ENCODE measurements at regions not wholly inside any gene's neighbourhood (a gene's known extent, or its start where the extent isn't known, plus 50 kb on each side); places are given as distances from the start of the nearest gene placed in this dataset.

DNA sequence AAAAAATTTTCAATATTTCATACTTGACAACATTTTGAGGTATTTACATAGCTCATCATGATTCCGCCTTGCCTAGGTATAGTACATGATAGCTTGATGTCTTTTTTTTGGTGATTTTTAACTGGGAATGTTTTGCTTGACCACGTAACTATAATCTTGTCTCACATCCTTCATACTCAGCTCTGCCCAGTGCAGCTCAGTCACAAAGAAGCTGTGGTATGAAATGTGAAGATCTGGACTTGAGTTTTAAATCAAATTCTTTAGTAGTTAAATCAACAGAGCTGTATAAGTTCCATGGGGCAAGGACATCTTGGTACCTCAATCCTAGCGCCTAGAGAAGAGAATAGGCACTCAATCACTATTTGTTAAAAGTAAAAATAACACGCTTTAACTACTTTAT, 276.3 kb upstream of the DKK2 start:
- DNase-seq: no peak

- DNase-seq: no peak
Measured at GRCh38 chr4:107304699-107305286, 268.7 kb upstream of the DKK2 start.

DNA sequence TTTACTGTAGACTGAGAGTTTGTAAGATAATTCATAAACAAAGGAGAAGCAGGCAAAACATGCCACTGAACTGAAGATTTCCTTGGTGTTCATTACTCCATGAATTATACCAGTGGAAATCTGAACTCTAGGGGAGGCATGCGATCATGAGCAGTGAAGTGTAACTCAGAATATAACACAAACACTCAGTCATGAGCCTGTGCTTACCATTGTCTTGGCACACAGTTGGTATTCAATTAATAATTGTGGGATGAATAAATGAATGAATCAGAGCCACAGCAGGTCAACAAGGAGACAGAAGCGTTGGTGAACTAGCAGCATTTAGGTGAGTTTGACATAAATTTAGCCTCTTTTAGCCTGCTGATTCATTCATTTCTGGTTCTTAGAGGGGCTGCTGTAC, 263.5 kb upstream of the DKK2 start:
- no peak for DNase-seq

- no peak for DNase-seq
Measured at GRCh38 chr4:107292979-107293378, 256.9 kb upstream of the DKK2 start.

DNA sequence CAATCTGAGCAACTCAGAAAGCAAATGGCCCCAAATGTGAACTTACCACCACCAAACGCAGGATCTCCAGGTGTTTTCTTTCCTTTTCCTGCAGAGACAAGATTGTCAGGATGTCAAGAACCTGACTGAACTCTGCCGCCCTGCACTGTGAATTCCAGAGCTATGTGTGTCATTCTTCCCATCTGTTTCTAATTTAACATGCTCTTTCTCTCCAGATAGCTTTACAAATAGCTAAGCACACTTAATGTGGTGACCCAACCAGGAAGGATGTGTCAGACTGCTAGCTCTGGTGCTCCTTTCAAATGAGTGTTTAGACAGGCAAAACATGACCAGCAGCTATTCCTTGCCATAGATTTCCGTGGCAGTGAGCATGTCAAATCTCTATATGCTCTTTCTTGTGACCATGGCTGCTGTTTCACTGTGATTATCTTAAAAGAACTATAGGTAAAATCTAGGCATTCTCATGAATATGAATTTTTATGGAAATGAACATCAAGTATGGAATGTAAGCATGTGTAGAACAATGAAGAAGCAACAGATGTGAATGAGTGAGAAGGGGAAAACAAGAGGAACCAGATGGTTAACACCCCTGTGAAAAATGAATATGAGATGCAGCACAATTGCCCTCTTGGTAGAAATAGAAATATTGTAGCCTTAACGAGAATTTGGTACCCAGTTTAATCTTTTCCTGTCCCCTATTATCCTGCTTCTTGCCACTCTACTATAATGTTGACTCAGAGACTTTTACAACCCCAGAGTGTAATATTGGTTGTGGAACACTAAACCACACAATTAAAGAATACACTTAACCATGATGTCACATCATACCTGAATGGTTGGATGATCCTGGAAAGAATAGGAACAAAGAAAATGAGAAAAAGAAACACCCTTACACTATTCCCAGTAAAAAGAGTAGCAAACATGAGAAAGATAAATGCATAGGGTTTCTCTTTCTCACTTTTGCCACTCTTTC, 247.8 kb upstream of the DKK2 start:
- DNase-seq: no peak

GRCh38 chr4:107279733-107280132, 243.6 kb upstream of the DKK2 start:
- DNase-seq: no peak

GRCh38 chr4:107278791-107279483, 242.8 kb upstream of the DKK2 start:
- no peak for DNase-seq

DNA sequence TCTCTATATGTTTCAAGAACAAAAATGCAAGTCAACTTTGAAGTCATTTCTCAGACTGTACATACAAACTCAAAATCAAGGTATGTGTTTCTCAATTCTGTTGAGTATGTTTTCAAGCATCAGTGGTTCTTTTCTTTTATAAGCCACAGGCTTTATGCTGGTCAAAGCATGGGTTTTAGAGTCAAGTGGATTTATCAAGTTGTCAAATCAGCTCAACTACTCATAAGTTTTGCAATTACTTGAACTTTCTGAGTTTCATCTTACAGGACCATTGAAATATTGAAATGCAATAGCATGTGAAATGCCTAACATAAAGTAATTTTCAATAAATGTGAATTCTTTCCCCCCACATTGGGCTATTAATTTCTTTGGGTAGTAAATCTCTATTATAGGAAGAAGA, 239.9 kb upstream of the DKK2 start:
- DNase-seq: no peak

DNA sequence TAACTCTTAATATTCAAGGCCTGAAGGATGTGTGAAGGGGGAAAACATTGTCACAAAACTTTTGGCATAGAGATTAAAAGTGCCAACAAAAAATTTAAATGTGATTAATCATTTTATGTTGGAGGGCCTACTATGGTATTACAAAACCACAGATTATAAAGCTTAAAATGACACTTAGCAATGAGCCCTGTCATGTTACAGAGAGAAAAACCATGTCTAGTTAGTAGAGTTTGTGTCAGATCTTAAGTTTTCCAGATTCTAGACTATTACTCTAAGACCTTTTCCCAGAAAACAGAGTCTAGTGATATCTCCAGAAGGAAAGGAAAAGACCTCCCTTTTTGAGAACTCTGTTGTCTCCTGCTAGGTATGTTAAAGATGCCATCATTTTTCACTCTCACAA, 239.1 kb upstream of the DKK2 start:
- DNase-seq: no peak

- no peak for DNase-seq
Measured at GRCh38 chr4:107270614-107271013, 234.5 kb upstream of the DKK2 start.

GRCh38 chr4:107269175-107269574, 233.1 kb upstream of the DKK2 start:
- DNase-seq: no peak

GRCh38 chr4:107265859-107266258, 229.7 kb upstream of the DKK2 start:
- DNase-seq: no peak

- no peak for DNase-seq
Measured at GRCh38 chr4:107261241-107261874, 225.2 kb upstream of the DKK2 start.

GRCh38 chr4:107258359-107258758, 222.2 kb upstream of the DKK2 start:
- DNase-seq: no peak

- DNase-seq: no peak
Measured at GRCh38 chr4:107255596-107255995, 219.5 kb upstream of the DKK2 start.

- DNase-seq: no peak
Measured at GRCh38 chr4:107255114-107255513, 219.0 kb upstream of the DKK2 start.

DNA sequence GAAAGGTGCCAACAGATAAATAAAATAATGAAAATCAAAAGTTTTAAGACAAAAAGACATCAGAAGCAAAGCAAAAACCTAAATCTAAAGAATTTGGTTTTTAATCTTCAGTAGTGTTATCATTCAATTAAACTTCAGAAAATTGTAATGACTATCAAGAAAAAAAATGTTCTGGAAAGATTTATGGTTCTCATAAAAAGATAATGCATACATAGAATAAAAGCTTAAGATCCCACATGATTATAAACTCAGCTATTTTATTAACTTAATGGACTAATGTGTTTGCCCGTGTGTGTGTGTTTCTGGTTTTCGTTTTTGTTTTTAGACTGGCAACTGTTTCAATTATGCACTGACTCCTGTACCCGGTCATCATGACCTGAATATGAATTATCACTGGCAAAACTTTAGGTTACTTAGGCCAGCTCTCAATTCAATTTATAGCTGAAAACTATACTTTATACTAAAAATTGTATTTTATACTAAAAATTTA, 217.5 kb upstream of the DKK2 start:
- DNase-seq: no peak

- no peak for DNase-seq
Measured at GRCh38 chr4:107253090-107253489, 217.0 kb upstream of the DKK2 start.

DNA sequence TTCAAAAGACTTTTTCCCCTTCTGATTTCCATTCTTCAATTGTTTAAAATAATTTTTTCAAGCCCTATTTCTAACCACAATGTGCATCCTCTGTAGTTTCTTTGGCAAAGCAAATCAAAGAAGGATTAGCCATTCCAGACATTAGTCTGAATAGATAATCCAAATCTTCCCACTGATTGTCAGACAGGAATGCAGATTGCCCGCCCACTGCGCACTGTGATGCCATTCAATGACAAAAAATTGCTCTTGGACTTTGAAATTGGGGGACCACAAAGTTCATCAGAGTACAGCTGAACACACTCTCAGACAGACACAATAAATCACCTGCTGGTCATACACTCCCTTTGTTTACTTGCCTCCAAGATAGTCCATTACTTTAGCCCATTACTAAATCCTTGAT, 216.5 kb upstream of the DKK2 start:
- no peak for DNase-seq

GRCh38 chr4:107248571-107248970, 212.5 kb upstream of the DKK2 start:
- no peak for DNase-seq

DNA sequence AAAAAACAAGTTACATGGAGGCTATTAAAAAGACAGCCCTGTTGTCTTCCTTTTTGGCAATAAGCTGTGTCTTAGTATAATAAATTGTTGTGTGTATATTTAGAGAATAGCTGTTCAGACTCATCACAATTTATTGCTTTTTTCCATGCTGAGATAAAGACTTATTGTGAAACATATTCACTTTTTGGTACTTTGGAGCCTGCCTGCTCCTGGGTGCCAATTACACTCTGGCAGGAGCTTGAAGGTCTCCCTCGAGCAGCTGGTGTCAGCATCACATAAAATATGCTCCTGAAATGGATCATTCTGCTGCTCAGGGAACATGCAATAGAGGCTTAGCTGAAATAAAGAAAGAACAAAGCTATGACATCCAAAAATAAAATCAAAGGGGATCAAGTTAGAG, 211.6 kb upstream of the DKK2 start:
- no peak for DNase-seq

- DNase-seq: no peak
Measured at GRCh38 chr4:107246761-107247160, 210.6 kb upstream of the DKK2 start.

DNA sequence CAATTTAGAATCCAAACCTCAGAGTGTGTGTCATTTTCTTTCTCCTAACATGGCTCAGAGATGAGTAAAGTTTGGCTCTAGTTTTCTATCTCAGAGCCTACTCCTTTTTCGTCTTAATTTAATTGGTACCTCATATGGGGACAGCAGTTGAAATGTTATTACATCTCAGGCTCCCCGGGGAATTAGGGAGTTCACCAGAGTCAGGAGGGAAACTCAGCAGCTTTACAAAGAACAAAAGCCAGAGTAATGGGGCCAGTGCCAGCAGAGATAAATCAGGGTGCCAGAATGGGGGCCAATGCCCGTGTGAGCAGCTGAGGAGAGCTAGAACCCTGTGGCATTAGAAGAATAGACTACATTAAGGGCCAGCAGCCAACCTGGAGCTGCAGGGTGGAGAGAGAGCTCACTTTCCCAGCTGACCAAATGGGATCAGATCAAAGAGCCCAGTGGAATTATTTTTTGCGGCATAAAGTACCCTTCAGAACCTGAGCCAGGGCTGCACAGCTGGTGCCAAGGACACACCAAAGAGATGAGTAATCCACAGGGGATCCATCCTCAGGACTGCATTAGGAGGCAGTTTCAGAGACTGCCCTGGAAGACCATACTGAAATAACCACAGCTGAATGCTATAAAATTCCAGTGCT, 207.1 kb upstream of the DKK2 start:
- DNase-seq: no peak

Measured in cerebellar nuclear complex (tissue), 1 donor.